GM13977 (cell line): ENCODE measurements at regions not wholly inside any gene's neighbourhood (a gene's known extent, or its start where the extent isn't known, plus 50 kb on each side); places are given as distances from the start of the nearest gene placed in this dataset.

Experiments used
- DNase-seq: peaks from one replicate; pipeline ENCODE4 v3.0.0; 2012; ENCODE audit warnings: low spot score
- CTCF ChIP-seq: IDR thresholded peaks from 2 replicates; pipeline ENCODE4 v1.5.1; 2012; ENCODE audit warnings: mild to moderate bottlenecking, control low read depth; ENCODE audit not compliant: insufficient read depth; ENCODE audit errors: extremely low read depth, missing control alignments
- in situ Hi-C: fragments of 300-500 bp; cut with MboI; formaldehyde crosslinking; loops from one replicate; pipeline ENCODE4 v1.12.0; 2022; ENCODE audit warnings: low sequenced_read_pairs, low pct_unique_long_range_greater_than_20kb, mixed read lengths, inconsistent platforms; ENCODE audit not compliant: unreplicated experiment

GRCh38 chr9:118701985-118702384 lies 667.2 kb downstream of the BRINP1 start:
- in situ Hi-C loops, result no loop called here
- no peak for TF ChIP-seq CTCF
- no peak for DNase-seq

GRCh38 chr9:118711843-118712242 lies 657.4 kb downstream of the BRINP1 start:
- in situ Hi-C loops, result no loop called here
- TF ChIP-seq CTCF, result no peak
- DNase-seq, result no peak

DNA sequence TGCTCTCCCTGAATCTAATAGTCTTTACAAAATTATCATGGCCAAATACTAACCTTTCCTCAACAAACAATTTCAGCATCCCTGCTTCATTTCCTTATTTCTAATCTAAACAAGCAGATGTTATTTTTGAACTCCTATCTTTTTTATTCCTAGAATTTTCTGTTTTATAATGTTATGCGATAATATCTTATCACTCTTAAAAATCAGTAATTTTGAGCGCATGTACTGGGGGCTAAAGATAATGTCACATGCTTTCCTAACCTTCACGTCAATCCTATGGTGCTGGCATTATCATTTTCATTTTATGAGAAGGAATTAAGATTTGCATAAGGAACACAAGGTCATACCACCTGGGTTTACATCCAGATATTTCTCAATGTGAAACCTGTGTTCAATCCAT lies 648.0 kb downstream of the BRINP1 start:
- TF ChIP-seq CTCF, result no peak
- in situ Hi-C loops, result no loop called here
- no peak for DNase-seq

- DNase-seq, result no peak
- in situ Hi-C loops, result no loop called here
- no peak for TF ChIP-seq CTCF
These were observed 647.3 kb downstream of the BRINP1 start for GRCh38 chr9:118721923-118722322.

- DNase-seq, result no peak
- TF ChIP-seq CTCF, result no peak
- in situ Hi-C loops, result no loop called here
These were observed 639.3 kb downstream of the BRINP1 start for GRCh38 chr9:118729981-118730380.

GRCh38 chr9:118732998-118733397 lies 636.2 kb downstream of the BRINP1 start:
- no peak for TF ChIP-seq CTCF
- DNase-seq, result no peak
- in situ Hi-C loops, result no loop called here

GRCh38 chr9:118734696-118735095 lies 634.5 kb downstream of the BRINP1 start:
- in situ Hi-C loops, result no loop called here
- DNase-seq, result no peak
- no peak for TF ChIP-seq CTCF
